HG02870 (cell line): ENCODE measurements at regions not wholly inside any gene's neighbourhood (a gene's known extent, or its start where the extent isn't known, plus 50 kb on each side); places are given as distances from the start of the nearest gene placed in this dataset.

Experiments
- ATAC-seq: cut with Tn5 transposase; IDR thresholded peaks from one replicate; pipeline ENCODE4 v1.9.1; 2021; ENCODE audit warnings: mild to moderate bottlenecking, moderate library complexity; ENCODE audit not compliant: unreplicated experiment

DNA sequence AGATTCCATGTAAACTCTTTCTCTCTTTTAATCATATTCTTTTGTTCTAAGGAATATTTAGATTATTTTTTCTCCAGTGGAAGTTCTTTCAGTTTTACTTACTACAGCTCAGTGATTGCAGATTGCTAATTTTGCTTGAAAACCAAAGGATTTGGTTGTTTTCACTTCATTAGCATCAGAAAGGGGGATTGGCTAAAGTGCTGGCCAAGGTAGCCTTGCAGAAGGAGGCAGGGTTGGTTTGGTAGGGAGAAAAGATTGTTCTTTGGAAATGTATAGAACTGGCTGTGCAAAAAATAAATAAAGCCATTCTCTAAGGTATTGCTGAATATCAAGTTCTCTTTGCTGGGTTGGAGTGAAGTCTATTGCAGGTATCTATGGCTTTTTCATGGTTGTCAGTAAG lies 92.6 kb downstream of the FAT3 start:
- no peak for ATAC-seq

DNA sequence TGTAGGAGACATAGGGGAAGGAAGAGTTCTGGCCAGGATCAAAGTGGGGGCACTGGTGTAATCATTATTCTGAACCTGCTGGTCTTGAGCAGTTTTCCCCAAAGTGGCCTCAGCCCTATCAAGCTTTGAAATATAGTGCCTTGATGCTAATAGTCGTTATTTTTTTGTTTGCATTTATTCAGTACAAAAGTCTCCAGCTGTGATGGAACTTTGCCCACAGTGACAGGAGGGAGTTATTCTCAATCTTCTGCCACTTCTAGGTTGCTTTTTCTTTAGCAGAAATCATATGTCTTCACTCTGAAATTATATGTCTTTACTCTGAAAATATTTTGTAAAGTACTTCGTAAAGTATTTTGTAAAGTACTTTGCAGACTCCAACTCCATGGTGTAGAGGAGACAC lies 93.1 kb downstream of the FAT3 start:
- ATAC-seq: no peak

DNA sequence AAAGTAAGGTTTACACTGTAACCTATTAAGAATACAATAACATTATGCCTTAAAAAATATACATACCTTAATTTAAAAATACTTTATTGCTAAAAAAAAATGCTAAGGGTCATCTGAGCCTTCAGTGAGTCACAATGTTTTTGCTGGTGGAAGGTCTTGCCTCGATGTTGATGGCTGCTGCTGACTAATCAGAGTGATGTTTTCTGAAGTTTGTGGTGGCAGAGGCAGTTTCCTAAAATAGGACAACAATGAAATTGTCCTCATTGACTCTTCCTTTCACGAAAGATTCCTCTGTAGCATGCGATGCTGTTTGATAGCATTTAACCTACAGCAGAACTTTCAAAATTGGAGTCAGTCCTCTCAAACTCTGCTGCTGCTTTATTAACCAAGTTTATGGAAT lies 97.6 kb downstream of the FAT3 start:
- ATAC-seq: no peak

DNA sequence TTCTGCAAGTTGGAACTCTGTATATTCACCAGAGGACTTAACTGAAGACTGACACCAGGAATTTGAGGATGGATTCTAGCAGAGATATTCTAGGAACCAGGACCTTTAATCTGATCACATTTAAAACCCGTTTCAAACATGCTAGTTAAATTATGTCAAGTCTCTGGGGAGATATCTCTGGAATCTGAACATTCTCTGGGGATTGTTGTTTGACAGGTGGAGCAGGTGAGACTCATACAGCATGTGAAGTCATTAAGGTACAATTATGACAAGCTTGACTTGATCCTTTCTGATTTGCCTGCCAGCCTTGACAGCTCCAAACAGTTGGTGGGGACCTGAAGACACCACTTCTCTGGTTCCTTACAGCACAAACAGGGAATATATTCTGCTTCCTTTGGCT lies 100.3 kb downstream of the FAT3 start:
- ATAC-seq: no peak

DNA sequence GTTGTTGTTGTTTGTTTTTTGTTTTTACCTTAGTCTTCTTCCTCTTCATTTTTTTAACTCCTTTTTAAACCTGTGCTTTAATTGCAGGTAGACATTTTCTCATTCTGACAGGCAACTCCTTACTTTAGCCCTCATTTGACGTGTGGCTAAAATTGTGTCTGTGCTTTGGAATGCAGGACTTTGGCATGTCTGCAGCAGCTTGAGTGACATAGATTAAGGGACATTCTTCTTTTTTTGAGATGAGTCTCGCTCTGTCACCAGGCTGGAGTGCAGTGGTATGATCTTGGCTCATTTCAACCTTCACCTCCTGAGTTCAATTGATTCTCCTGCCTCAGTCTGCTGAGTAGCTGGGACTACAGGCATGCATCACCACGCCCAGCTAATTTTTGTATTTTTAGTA lies 100.8 kb downstream of the FAT3 start:
- no peak for ATAC-seq

DNA sequence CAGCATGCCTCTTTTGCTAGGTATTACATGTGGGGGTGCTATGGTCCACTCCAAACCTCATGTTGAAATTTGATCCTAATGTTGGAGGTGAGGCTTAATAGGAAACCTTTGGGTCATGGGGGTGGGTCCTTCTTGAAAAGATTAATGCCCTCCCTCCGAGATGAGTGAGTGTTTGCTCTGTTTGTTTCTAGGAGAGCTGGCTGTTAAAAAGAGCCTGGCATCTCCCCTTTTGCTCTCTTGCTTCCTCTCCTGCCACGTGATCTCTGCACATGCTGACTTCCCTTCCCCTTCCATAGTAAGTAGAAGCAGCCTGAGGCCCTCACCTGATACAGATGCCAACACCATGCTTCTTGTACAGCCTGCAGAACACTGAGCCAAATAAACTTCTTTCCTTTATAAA lies 104.5 kb downstream of the FAT3 start:
- ATAC-seq: no peak

DNA sequence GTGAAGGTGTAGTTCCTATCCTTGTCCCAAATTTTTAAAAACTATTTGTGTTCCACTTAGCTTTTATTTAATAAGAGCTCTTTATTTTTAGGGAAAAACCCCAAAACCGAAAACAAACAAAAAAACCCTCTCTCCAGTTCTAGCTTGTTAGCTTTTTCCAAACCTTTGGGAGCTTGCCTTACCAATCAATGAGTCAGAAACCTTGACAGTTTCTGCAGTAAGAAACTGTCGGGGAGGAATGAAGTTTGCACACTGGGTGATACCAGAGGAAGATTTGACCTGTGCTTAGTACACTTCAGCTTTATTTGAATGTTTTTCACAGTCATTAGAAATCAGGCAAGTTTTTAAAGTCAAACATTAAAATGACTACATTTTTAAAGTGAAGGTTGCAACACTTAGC lies 105.0 kb downstream of the FAT3 start:
- ATAC-seq: no peak

DNA sequence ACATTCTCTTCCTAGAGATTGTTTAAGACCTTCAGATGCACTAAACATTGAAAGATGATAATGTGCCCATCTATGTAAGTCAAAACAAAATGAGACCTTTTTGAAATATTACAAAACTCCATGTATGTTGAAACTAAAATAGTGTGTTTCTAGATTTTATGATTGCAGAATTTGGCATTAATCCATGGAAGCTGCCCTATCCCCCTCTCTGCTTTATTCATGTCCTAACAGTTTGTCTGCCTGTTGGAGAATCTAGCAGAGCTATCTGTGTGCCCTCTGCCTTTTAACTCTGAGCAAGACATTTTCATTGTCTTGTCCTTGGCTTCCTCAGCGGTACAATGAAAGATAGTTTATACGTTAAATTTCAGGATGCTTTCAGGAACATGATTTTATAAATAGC lies 105.5 kb downstream of the FAT3 start:
- ATAC-seq: no peak

DNA sequence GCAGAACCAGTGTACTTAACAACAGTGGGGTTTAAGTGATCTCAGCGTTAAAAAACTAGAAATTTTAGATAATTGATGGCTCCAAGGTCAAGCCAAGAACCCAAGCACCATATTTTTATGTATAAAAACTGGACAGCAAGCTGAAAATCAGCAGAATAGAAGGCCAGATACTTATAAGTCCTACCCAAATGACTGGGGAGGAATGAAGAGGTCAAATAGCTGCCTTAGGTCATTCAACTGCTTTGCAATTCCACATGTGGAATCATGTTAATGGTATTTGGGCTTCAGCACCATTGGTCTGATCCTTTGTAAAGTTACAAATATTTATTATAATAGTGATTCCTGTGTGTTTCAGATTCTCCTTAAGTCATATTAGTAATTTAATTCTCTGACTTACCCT lies 108.4 kb downstream of the FAT3 start:
- ATAC-seq: no peak

DNA sequence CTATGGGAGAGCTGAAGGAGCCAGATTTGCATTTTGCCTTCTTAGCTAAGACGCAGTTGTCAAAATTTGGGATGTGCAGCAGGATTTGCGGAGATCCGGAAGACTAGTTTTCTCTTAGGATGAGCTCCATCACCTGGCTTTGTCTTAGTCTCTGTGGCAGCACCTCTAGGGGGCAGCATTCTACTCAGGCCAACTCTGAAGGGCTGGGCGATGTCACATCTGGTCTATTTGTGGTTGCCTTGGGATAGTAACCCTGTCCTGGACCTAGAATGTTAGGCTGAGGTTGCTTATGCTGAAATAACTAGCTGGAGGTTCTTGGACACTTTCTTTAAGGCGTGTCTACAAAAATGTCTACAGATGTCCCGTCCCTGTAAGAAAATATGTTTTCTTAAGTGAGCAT lies 116.2 kb downstream of the FAT3 start:
- no peak for ATAC-seq

DNA sequence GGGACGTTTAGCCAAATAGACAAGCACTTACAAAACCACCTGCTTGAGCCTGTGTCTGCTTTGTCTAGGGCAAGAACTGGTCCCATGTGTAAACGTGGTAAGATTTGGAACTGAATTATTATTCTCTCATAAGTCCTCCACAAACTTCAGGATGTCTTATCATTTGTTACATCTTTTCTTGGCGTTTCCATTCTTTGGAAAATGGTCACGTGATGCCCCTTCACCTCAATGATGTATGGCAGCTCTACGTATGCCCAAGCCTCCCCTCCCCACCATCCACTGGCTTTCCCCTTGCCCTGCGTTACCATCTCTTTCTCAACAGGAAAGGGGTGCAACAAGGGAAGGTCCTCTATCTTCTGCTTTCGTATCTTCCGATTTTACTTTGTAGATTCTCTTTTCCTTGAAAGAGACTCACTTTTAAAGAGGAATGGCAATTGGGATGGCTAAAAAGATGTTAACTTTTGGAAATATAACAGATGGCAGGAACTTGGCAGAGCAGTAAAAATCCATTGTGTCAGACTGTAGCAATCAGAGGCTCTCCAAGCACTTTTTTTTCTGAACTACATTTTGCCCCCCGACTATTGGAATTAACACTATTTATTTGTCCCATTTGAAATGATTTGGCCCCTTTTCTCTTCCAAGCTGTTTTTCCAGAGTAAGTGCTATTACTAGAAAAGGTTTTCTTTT lies 117.6 kb downstream of the FAT3 start:
- ATAC-seq: no peak

DNA sequence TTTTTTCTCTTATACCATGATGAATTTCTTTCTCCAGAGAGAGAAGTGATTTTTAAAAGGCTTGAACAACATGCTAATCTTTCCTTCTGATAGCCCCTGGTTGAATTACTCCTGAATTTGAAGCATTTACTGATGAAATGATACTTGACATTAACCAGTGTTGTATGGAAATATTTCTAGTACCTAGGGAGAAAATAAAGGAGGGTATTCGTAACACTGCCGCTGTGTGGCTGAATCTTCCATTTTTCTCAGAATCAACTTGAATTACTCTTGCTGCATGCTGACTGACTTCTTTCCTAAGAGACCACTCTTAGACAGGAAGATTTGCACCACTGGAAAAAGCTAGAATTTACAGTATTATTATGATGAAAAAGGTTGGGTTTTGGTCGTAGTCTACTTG lies 118.3 kb downstream of the FAT3 start:
- no peak for ATAC-seq

DNA sequence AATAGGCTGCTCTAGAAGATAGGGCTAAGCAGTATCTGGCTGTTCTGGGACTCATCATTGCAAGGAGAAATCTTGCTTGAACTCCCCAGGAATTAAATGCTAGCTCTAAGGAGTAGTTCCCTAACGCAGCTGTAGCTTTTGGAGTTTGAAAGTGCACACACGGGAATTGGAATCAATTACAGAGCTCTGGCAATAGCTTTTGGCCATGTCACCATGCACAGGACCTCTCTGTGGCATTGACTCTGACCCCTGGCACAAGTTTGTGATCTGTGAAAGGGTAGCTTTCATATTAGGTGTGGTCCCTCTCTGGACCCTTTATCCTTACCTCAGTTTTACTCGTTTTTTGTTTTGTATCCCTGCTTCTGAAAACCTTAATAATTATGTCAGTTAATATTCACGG lies 121.6 kb downstream of the FAT3 start:
- ATAC-seq: no peak

DNA sequence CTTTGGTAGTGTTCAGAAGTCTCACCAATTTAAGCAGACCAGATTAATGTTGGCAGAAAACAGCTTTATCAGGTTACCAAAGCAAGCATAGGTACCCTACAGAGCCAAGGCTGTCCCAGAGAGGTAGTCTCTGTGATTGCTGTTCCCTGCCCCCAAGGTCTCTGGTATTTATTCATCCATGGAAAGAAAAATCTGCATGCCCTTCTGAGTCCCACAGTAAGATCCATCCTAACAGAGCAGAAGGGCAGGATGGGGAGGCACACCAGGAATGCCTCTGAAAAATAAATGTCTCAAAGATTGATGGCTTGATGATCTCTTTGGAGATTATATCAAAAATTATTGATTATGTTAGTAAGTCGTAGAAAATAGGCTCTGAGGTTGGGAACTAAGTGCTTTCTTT lies 122.8 kb downstream of the FAT3 start:
- no peak for ATAC-seq

DNA sequence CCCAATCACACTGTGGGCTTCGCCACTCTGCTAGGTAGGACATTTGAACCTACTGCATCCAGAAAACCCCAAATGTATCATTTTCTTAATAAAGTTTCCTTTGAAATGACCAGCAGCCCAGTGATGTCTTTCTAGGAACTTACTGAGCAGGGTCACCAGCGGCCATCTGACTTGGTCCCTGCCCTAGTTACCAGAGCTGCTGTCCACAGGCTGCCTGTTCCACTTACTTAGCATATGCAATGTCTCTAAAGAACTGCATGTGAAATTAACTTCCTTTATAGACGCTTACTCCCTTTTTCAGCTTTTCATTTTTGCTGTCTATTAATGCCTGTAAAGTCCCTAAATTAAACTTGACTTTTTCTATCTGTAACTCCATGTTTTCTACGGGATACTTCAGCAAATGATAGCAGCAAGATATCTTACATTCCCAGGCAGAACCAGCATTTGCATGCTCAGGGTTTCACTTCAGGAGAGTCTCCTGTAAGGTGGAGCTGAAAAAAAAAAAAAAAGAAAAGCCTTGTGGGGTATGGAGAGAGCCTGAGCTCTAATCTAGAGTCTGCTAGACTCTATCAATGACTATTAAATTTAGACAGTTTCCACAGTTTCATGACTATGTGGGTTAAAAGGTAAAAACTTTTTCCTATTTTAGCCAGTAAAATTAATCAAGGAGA lies 125.0 kb downstream of the FAT3 start:
- ATAC-seq: no peak

DNA sequence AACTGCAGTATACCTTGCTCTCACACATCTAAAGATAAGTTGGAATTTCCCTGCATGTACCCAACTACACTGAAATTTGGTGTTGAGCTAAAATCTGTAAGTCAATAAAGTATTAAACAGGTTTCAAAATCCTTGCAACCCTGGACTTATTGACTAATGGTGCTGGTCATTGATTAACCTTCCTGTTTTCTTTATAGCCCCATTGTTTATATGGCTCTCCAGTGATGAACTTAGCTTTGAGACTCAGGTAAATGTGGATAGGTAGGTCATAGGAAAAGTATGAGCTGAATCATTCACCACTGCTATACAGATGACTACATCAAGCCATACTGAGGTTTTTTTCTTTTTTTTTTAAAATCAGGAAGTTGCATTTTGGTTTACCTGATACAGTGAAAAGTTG lies 132.7 kb downstream of the FAT3 start:
- no peak for ATAC-seq

DNA sequence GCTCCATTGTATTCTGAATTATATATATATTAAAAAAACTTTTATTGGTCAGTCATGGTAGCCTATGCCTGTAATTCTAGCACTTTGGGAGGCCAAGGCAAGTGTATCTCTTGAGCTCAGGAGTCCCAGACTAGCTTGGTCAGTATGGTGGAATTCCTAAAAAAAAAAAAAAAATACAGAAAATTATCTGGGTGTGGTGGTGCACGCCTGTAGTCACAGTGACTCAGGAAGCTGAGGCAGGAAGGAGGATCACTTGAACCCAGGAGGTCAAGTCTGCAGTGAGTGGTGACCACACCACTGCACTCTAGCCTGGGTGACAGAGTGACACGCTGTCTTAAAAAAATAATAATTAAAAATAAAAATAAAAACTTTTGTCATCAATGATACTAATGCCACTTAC lies 133.2 kb downstream of the FAT3 start:
- ATAC-seq: no peak

DNA sequence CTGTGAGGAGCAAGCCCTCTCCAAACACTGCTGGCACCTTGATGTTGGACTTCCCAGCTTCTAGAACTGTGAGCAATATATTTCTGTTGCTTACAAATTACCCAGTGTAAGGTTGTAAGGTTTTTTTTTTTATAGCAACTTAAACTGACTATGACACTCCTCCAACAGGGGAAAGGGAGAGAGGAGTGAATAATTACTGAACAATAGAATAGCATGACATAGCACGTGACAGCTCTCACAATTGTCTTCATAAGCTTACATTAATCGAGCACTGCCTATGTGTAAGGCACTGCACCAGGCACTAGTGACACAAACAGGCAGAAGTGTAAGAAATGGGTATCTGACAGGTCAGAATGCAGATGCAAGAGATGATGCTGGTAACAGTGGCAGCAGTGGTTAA lies 136.9 kb downstream of the FAT3 start:
- no peak for ATAC-seq

DNA sequence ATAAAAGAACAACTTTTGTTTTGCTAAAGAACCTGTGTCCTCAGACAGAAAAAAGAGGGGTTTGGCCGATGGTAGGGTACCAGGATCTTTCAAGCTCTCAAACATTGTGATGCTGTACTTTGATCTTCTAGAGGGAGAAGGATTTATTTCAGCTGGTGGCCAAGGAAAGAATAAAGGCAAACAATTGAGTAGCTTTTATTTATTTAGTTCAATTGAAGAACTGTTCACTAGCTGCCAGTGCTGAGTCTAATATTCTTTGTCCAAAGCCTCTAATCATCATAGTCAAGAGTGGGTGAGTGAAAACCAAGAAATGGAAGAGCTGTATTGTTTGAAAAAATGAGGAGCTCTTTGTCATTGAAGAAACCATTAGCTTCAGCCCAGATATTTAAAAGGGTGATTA lies 138.4 kb downstream of the FAT3 start:
- no peak for ATAC-seq

DNA sequence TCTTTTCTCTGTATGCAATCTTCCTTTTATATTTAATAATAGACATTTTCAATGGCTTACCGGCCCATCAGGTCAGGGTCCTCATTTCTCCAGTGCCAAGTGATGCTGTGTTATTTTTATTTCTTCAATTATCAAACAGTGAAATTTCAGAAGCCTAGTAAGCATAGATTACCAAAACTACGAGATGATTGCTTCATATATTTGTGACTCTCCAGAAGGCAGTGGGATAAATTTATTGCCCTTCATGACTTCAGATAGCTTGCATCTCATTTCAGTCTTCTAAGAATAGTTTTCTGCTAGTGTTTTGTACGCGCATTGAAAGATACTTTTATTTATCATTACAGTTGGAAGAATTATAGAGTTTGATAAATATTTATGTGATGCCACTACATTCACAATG lies 139.6 kb downstream of the FAT3 start:
- no peak for ATAC-seq

DNA sequence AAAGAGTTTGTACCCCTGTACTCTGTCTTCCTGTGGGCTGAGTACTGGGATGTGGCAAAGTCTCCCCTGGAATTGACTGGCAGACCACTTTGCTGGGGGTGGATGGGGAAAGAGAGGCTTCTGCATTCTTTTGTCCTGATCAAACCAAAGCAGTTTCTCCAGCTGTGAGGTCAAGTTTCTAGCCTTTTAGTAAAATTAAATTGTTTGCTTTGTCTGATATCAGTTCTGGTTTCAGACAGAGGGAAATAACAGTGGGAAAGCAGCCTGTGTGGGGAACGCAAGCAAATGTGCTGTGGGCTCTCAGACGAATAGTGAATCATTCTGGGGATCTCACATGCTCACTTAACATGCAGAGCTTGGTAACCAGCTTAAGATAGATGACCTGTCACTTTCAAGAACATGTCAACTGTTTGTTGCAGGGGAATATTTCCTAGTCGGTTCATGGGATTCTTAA lies 151.6 kb downstream of the FAT3 start:
- ATAC-seq: no peak

DNA sequence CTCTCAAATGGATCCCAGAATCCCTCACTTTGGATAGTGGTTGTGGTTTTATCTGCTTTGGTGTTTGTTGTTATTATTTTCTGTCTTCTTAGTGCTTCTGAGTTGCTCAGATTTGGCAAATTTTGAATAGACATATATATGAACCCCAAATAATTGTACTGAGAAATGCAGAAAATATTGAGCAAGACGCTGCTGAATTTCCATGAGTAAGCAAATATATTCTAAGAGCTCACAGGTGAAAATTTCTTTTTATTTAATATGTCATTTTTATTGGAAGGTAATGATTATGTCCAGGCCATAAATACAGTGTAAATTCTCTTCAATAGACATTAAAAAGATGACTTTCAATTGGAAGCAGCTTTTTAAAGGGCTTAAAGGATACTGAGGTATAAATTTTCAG lies 152.1 kb downstream of the FAT3 start:
- no peak for ATAC-seq

DNA sequence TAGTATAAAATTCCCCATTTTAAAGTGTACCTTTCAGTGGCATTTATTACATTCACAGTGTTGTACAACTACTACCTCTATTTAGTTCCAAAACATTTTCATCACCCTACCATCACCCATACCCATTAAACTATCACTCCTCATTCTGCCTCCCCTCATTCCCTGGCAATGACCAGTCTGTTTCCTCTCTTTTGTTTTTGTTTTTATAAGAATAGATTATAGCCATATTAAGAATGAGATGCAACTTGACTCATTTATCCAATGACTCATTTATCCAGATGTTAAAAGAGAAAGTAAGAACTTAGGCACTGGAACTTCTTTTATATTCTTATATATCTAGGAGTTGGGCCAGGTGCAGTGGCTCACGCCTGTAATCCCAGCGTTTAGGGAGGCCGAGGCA lies 156.3 kb downstream of the FAT3 start:
- ATAC-seq: no peak
